Ovary (tissue), 1 donor: ENCODE measurements at regions not wholly inside any gene's neighbourhood (a gene's known extent, or its start where the extent isn't known, plus 50 kb on each side); places are given as distances from the start of the nearest gene placed in this dataset.

ENCODE experiments used
- EP300 ChIP-seq: sonication (generic); formaldehyde crosslinking; IDR thresholded peaks from one replicate; pipeline ENCODE4 v1.6.1; 2017; ENCODE audit warnings: antibody characterized with exemption
- POLR2A ChIP-seq: fragments of 450-650 bp; IDR thresholded peaks from one replicate; pipeline ENCODE4 v1.6.1; 2017; ENCODE audit warnings: antibody characterized with exemption, mild to moderate bottlenecking, moderate library complexity

DNA sequence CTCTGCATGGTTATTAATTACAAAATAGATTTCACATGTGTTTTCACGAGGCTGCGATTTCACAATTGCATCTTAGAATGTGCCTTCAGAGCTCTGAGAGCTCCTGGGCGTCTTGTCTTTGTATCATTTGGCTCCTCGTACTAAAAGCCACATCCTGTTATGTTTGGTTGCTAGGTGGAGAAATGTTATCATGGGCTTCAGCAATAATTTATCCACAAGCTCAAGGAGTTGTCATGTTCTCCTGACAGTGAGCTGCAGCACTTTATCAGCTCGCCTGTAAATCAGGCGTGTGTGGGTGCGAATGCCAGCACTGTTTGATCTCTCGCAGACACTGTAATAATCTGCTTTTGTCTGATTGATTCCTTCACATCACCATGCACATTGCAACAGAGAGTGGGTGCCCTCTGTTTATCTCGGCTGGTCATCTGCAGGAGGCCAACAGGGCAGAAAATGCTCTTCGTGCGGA lies 218.6 kb upstream of the ZFP64 start:
- TF ChIP-seq EP300 (no peak), POLR2A (no peak)
